HepG2 (cell line): ENCODE measurements at regions not wholly inside any gene's neighbourhood (a gene's known extent, or its start where the extent isn't known, plus 50 kb on each side); places are given as distances from the start of the nearest gene placed in this dataset.
A peak's percentile ranks its signal among the peaks of the same experiment; 100 is the strongest.

Experiments used
- AGO1 ChIP-seq: fragments of 200-400 bp; formaldehyde crosslinking; IDR thresholded peaks from 2 replicates; pipeline ENCODE4 v1.6.1; 2017; ENCODE audit warnings: mild to moderate bottlenecking, low read depth, low read length, moderate library complexity; ENCODE audit not compliant: poor library complexity, severe bottlenecking
- ATF7 ChIP-seq, 2 experiments: fragments of 450-650 bp in 1 of 2; sonication (generic) in 1 of 2; formaldehyde crosslinking in 1 of 2; IDR thresholded peaks; 2 replicates each; pipeline versions ENCODE4 v1.4.0 to v1.6.1; 2016 to 2020; ENCODE audit warnings: antibody characterized with exemption in 1 of 2, mild to moderate bottlenecking in 1 of 2, missing genetic modification reagents in 1 of 2
- KDM5B ChIP-seq: sonication (generic); formaldehyde crosslinking; IDR thresholded peaks from 2 replicates; pipeline ENCODE4 v1.4.0; 2020; ENCODE audit warnings: missing genetic modification reagents, mild to moderate bottlenecking, borderline replicate concordance
- KMT2A ChIP-seq: sonication (generic); formaldehyde crosslinking; IDR thresholded peaks from 2 replicates; pipeline ENCODE4 v1.4.0; 2020; ENCODE audit warnings: missing genetic modification reagents
- MED1 ChIP-seq: sonication (generic); formaldehyde crosslinking; IDR thresholded peaks from 2 replicates; pipeline ENCODE4 v1.4.0; 2020; ENCODE audit warnings: missing genetic modification reagents
- MIER3 ChIP-seq: IDR thresholded peaks from 2 replicates; pipeline ENCODE4 v1.6.1; 2016; ENCODE audit warnings: missing compliant biosample characterization, borderline replicate concordance
- NRL ChIP-seq: sonication (generic); formaldehyde crosslinking; IDR thresholded peaks from 2 replicates; pipeline ENCODE4 v1.5.0; 2020; ENCODE audit warnings: missing genetic modification reagents, mild to moderate bottlenecking, moderate library complexity, borderline replicate concordance
- PLRG1 ChIP-seq: fragments of 450-650 bp; conservative IDR thresholded peaks from 2 replicates; pipeline ENCODE4 v1.6.1; 2016
- ZFP1 ChIP-seq: IDR thresholded peaks from 2 replicates; pipeline ENCODE4 v1.6.1; 2016
- ZNF18 ChIP-seq: sonication (generic); formaldehyde crosslinking; IDR thresholded peaks from 2 replicates; pipeline ENCODE4 v1.8.0; 2022; ENCODE audit warnings: mild to moderate bottlenecking, missing genetic modification reagents; ENCODE audit not compliant: insufficient replicate concordance
- ZNF276 ChIP-seq: sonication (generic); formaldehyde crosslinking; IDR thresholded peaks from 2 replicates; pipeline ENCODE4 v1.4.0; 2020; ENCODE audit warnings: mild to moderate bottlenecking, low read depth, missing genetic modification reagents
- ZNF510 ChIP-seq: sonication (generic); formaldehyde crosslinking; IDR thresholded peaks from 2 replicates; pipeline ENCODE4 v1.4.0; 2020; ENCODE audit warnings: low read depth, mild to moderate bottlenecking, missing genetic modification reagents
- ZNF550 ChIP-seq: sonication (generic); formaldehyde crosslinking; IDR thresholded peaks from 2 replicates; pipeline ENCODE4 v1.4.0; 2020; ENCODE audit warnings: mild to moderate bottlenecking, missing genetic modification reagents, borderline replicate concordance
- ZNF569 ChIP-seq: sonication (generic); formaldehyde crosslinking; IDR thresholded peaks from 2 replicates; pipeline ENCODE4 v1.5.0; 2020; ENCODE audit warnings: mild to moderate bottlenecking, missing genetic modification reagents, moderate library complexity, borderline replicate concordance
- ZNF597 ChIP-seq: sonication (generic); formaldehyde crosslinking; IDR thresholded peaks from 2 replicates; pipeline ENCODE4 v1.5.0; 2020; ENCODE audit warnings: missing genetic modification reagents
- ZNF761 ChIP-seq: sonication (generic); formaldehyde crosslinking; conservative IDR thresholded peaks from 2 replicates; pipeline ENCODE4 v1.4.0; 2020; ENCODE audit warnings: mild to moderate bottlenecking, missing genetic modification reagents
- ZNF878 ChIP-seq: sonication (generic); formaldehyde crosslinking; IDR thresholded peaks from 2 replicates; pipeline ENCODE4 v1.8.1; 2023; ENCODE audit warnings: mild to moderate bottlenecking, missing genetic modification reagents, moderate library complexity
- TF ChIP-seq, protein P1 (sequence below): sonication (generic); formaldehyde crosslinking; IDR thresholded peaks from 2 replicates; pipeline ENCODE4 v1.9.0; 2021; ENCODE audit warnings: mild to moderate bottlenecking, missing genetic modification reagents

DNA sequence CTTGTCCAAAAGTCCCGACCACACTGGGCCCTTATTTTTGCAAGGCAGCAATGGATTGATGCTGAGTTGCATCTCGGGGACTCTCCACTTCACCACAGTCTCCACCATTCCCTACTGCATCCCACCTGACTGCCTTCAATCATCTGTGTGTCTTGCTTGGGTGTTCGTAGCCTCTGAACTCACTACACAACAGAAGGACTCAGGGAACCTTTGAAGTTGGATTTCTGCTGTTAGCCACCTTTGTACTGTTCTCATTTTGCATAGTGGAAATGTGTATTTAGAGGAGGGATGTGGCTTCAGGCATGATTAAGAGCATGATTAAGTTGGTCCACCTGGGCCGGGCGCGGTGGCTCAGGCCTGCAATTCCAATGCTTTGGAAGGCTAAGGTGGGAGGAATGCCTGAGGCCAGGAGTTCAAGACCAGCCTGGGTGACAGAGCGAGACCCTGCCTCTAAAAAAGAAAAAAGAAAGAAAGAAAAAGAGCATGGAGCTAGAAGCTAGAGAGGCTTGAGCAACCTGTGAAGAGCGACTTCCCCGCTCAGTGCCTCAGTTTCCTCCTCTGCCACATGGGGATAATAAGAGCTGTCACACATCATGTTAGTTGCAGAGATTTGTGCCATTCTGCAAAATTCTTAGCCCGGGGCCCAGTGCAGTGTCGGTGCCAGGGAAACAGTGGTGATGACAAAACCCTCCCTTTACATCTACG is 121.3 kb upstream of the PTPN1 start (continued):
- TF ChIP-seq, protein P1, sequence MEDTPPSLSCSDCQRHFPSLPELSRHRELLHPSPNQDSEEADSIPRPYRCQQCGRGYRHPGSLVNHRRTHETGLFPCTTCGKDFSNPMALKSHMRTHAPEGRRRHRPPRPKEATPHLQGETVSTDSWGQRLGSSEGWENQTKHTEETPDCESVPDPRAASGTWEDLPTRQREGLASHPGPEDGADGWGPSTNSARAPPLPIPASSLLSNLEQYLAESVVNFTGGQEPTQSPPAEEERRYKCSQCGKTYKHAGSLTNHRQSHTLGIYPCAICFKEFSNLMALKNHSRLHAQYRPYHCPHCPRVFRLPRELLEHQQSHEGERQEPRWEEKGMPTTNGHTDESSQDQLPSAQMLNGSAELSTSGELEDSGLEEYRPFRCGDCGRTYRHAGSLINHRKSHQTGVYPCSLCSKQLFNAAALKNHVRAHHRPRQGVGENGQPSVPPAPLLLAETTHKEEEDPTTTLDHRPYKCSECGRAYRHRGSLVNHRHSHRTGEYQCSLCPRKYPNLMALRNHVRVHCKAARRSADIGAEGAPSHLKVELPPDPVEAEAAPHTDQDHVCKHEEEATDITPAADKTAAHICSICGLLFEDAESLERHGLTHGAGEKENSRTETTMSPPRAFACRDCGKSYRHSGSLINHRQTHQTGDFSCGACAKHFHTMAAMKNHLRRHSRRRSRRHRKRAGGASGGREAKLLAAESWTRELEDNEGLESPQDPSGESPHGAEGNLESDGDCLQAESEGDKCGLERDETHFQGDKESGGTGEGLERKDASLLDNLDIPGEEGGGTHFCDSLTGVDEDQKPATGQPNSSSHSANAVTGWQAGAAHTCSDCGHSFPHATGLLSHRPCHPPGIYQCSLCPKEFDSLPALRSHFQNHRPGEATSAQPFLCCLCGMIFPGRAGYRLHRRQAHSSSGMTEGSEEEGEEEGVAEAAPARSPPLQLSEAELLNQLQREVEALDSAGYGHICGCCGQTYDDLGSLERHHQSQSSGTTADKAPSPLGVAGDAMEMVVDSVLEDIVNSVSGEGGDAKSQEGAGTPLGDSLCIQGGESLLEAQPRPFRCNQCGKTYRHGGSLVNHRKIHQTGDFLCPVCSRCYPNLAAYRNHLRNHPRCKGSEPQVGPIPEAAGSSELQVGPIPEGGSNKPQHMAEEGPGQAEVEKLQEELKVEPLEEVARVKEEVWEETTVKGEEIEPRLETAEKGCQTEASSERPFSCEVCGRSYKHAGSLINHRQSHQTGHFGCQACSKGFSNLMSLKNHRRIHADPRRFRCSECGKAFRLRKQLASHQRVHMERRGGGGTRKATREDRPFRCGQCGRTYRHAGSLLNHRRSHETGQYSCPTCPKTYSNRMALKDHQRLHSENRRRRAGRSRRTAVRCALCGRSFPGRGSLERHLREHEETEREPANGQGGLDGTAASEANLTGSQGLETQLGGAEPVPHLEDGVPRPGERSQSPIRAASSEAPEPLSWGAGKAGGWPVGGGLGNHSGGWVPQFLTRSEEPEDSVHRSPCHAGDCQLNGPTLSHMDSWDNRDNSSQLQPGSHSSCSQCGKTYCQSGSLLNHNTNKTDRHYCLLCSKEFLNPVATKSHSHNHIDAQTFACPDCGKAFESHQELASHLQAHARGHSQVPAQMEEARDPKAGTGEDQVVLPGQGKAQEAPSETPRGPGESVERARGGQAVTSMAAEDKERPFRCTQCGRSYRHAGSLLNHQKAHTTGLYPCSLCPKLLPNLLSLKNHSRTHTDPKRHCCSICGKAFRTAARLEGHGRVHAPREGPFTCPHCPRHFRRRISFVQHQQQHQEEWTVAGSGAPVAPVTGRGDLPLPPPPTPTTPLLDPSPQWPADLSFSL, result peak; percentile 82
- TF ChIP-seq ZNF569 (CRISPR knock-in tag) (no peak), ZNF878 (CRISPR knock-in tag) (peak; percentile 90), NRL (CRISPR knock-in tag) (no peak; the same call in 1 of the 2 replicates), ATF7 (IDR thresholded peaks at IDR 0.05) (no peak), ATF7 (CRISPR knock-in tag; IDR thresholded peaks at IDR 0.05) (peak; percentile 75), PLRG1 (no peak), KDM5B (CRISPR knock-in tag) (no peak), MIER3 (peak; percentile 88; the same call in 1 of the 2 replicates), KMT2A (CRISPR knock-in tag) (no peak; the same call in 1 of the 2 replicates), ZNF510 (CRISPR knock-in tag) (peak; percentile 90), ZNF18 (CRISPR knock-in tag) (peak; percentile 40), ZNF761 (CRISPR knock-in tag) (no peak), ZNF276 (CRISPR knock-in tag) (no peak), MED1 (CRISPR knock-in tag) (peak; percentile 96), AGO1 (no peak), ZNF550 (CRISPR knock-in tag) (no peak), ZNF597 (CRISPR knock-in tag) (no peak), ZFP1 (CRISPR knock-in tag) (no peak; the same call in none of the 2 replicates)
